Bronchial epithelial cell (primary cell): ENCODE measurements at regions not wholly inside any gene's neighbourhood (a gene's known extent, or its start where the extent isn't known, plus 50 kb on each side); places are given as distances from the start of the nearest gene placed in this dataset.
"Not testable (repeated sequence)": the region's sequence is repeated elsewhere in the genome, so short reads cannot be mapped to it uniquely, and the experiment has no call there.

ENCODE experiments used
- DNase-seq: peaks from one replicate; pipeline ENCODE4 v3.0.0-alpha.2; 2010; ENCODE audit warnings: low read depth
- FAIRE-seq: peaks from 2 replicates; lab custom pipeline; 2011; peaks lifted over from hg19 to GRCh38; lab: Jason Lieb, UNC
- H3K27me3 ChIP-seq: 2 replicates; pipeline ENCODE4 v1.5.1; 2011; ENCODE audit warnings: low read length; ENCODE audit not compliant: control insufficient read depth, insufficient read depth
- H3K36me3 ChIP-seq: 2 replicates; pipeline ENCODE4 v1.5.1; 2011; ENCODE audit warnings: low read length; ENCODE audit not compliant: control insufficient read depth, insufficient read depth
- H3K4me3 ChIP-seq: 2 replicates; pipeline ENCODE4 v1.5.1; 2011; ENCODE audit warnings: mild to moderate bottlenecking, low read depth, low read length, control low read depth
- TF ChIP-seq, protein P1 (sequence below): IDR thresholded peaks from 2 replicates; pipeline ENCODE4 v1.5.1; 2011; ENCODE audit warnings: mild to moderate bottlenecking, moderate library complexity, low read length, control low read depth, inconsistent platforms; ENCODE audit not compliant: insufficient read depth, severe bottlenecking

- FAIRE-seq (no peak), DNase-seq (no peak)
- Histone ChIP-seq H3K27me3 (no peaks in the 10 kb centered on the region), H3K36me3 (no peaks in the 10 kb centered on the region), H3K4me3 (no peak overlapping the region)
- TF ChIP-seq, protein P1, sequence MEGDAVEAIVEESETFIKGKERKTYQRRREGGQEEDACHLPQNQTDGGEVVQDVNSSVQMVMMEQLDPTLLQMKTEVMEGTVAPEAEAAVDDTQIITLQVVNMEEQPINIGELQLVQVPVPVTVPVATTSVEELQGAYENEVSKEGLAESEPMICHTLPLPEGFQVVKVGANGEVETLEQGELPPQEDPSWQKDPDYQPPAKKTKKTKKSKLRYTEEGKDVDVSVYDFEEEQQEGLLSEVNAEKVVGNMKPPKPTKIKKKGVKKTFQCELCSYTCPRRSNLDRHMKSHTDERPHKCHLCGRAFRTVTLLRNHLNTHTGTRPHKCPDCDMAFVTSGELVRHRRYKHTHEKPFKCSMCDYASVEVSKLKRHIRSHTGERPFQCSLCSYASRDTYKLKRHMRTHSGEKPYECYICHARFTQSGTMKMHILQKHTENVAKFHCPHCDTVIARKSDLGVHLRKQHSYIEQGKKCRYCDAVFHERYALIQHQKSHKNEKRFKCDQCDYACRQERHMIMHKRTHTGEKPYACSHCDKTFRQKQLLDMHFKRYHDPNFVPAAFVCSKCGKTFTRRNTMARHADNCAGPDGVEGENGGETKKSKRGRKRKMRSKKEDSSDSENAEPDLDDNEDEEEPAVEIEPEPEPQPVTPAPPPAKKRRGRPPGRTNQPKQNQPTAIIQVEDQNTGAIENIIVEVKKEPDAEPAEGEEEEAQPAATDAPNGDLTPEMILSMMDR = no peak
Observed at GRCh38 chr1:177665935-177666334, 303.9 kb downstream of the SEC16B start.

DNA sequence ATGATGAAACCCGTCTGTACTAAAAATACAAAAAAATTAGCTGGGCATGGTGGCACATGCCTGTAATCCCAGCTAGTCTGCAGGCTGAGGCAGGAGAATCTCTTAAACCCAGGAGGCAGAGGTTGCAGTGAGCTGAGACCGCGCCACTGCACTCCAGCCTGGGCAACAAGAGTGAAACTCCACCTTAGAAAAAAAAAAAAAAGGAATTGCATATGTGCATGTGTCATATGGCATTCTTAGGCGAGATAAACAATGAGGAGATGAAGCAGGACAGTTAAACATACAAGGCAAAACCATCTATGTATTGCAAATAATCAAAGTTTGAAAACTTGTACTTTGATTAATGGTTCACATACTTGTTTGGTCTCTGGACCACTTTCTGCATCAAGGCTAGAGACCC lies 305.1 kb downstream of the SEC16B start:
- FAIRE-seq, H3K27me3 ChIP-seq, H3K36me3 ChIP-seq, H3K4me3 ChIP-seq: not testable (repeated sequence)
- DNase-seq = peak; percentile 34

GRCh38 chr1:177660188-177660587 lies 309.7 kb downstream of the SEC16B start:
- FAIRE-seq (peak; percentile 23), DNase-seq (no peak)
- Histone ChIP-seq H3K27me3 (no peaks in the 10 kb centered on the region), H3K36me3 (no peaks in the 10 kb centered on the region), H3K4me3 (no peak overlapping the region)
- TF ChIP-seq, protein P1 = no peak

GRCh38 chr1:177659281-177659680 lies 310.6 kb downstream of the SEC16B start:
- TF ChIP-seq, protein P1 = no peak
- no peak overlapping the region for H3K4me3 ChIP-seq
- no peaks in the 10 kb centered on the region for H3K27me3 ChIP-seq
- no peaks in the 10 kb centered on the region for H3K36me3 ChIP-seq
- DNase-seq (no peak), FAIRE-seq (no peak)

DNA sequence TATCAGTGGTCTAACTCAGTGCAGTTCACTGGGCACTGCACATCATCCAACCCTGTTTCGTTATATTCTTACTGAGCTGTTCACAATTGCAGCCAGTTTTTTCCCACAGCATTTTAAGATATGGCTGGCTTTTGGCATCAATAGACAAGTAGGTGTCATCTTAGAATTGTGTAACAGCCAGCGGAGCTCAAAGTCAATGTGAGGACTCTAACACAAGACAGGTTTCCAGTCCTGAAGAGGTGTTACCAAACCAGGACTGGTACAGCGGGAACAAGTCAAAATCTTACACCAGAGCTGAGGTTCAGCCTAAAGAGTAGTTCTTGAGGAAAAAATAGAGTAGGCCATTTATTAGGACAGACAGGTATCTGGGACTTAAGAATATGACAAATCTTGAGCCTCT lies 313.3 kb downstream of the SEC16B start:
- TF ChIP-seq, protein P1 = no peak
- Histone ChIP-seq H3K4me3 (no peak overlapping the region), H3K27me3 (no peaks in the 10 kb centered on the region), H3K36me3 (no peaks in the 10 kb centered on the region)
- no peak for DNase-seq
- FAIRE-seq = no peak

GRCh38 chr1:177650947-177651346 lies 318.9 kb downstream of the SEC16B start:
- FAIRE-seq (no peak), DNase-seq (no peak)
- Histone ChIP-seq H3K27me3 (no peaks in the 10 kb centered on the region), H3K4me3 (no peak overlapping the region), H3K36me3 (no peaks in the 10 kb centered on the region)
- TF ChIP-seq, protein P1 = no peak
